ENCODE measurements at regions not wholly inside any gene's neighbourhood (a gene's known extent, or its start where the extent isn't known, plus 50 kb on each side); places are given as distances from the start of the nearest gene placed in this dataset.

DNA sequence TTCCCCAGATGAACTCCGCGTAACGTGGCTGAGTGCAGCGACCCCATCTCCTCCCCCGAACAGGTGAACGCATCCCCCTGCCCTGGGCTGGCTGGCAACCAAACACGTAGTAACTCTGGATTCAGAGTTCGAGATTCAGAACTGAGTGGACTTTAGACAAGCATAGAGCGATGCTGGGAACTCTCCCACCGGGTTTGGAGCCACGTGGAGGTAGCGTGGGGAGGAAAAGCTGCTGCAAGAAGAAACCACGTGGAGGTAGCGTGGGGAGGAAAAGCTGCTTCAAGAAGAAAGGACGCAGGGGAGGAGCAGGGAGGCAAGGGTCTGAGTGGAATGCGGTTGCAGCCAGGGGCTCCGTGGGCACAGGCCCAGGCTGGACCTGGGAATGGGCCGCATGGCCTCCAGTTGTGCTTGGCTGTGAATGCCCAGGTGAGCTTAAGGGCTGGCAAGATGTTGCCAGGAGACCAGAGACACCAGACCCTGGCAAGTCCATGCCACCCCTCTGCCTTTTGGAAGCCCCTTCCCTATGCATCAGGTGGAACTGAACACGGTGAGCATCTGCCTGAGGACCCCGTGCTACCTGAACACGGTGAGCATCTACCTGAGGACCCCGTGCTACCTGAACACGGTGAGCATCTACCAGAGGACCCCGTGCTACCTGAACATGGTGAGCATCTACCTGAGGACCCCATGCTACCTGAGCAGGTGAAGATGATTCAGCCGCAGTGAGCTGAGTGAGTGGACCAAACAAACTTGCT lies 118.0 kb upstream of the FRMD1 start:
- TF ChIP-seq ARNT (IDR thresholded peaks at IDR 0.05): no peak
- TF ChIP-seq LEF1 (IDR thresholded peaks at IDR 0.05; ENCODE audit: borderline replicate concordance): no peak
- no peak for TF ChIP-seq SUZ12 (IDR thresholded peaks at IDR 0.05)
